ENCODE measurements at regions not wholly inside any gene's neighbourhood (a gene's known extent, or its start where the extent isn't known, plus 50 kb on each side); places are given as distances from the start of the nearest gene placed in this dataset.

DNA sequence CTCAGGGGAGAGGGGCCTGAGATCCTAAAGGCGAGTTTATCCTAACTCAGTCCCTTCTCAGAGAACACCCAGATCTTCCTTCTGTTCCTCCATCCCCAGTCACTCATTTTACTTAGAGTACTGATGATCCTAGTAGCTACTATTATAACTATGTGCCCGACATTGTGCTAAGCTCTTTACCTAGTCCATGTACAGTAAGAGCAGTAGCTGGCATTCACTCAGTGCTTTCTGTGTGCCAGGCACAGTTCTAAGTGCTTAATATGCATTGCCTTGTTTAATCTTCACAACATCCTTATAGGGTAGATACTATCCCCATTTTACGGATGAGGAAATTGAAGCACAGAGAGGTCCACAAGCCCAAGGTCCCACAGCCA, 58.3 kb downstream of the FRMPD3 start:
- Histone ChIP-seq H3K4me3 (ENCODE audit: low read depth, low read length) (no peak overlapping the region), H3K27ac (ENCODE audit: low read depth, low read length) (no peak overlapping the region), H3K27me3 (ENCODE audit: control insufficient read depth, insufficient read depth, low read length) (peaks cover 29% of the 10 kb centered on the region), H3K9me3 (ENCODE audit: control insufficient read depth, insufficient read depth, low read length) (no peaks in the 10 kb centered on the region)
- TF ChIP-seq, protein P1, sequence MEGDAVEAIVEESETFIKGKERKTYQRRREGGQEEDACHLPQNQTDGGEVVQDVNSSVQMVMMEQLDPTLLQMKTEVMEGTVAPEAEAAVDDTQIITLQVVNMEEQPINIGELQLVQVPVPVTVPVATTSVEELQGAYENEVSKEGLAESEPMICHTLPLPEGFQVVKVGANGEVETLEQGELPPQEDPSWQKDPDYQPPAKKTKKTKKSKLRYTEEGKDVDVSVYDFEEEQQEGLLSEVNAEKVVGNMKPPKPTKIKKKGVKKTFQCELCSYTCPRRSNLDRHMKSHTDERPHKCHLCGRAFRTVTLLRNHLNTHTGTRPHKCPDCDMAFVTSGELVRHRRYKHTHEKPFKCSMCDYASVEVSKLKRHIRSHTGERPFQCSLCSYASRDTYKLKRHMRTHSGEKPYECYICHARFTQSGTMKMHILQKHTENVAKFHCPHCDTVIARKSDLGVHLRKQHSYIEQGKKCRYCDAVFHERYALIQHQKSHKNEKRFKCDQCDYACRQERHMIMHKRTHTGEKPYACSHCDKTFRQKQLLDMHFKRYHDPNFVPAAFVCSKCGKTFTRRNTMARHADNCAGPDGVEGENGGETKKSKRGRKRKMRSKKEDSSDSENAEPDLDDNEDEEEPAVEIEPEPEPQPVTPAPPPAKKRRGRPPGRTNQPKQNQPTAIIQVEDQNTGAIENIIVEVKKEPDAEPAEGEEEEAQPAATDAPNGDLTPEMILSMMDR (IDR thresholded peaks at IDR 0.05; ENCODE audit: low read depth, low read length), result no peak
- CTCF ChIA-PET, result no interaction called here
- no peak for DNase-seq (ENCODE audit: low read depth, low spot score)
- POLR2A ChIA-PET, result no interaction called here

DNA sequence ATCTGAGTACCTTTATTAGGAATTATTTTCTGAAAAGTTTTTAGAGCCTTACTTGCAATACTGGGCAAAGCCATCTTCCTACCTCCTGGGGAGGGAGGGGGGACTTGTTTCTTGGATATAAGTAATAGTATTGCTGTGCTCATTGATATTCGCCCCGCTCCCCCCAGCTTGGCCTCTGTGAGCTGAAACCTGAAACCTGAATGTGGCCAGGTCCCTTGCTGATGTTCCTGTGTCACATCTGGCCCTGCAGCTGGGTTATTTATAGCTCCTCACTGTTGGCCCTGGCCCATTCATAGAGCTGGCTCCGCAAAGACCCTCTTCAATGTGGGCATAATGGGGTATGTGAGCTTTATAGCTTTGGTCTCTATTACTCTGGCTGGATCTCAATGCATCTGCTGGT, 59.5 kb downstream of the FRMPD3 start:
- Histone ChIP-seq H3K4me3 (ENCODE audit: low read depth, low read length) (no peak overlapping the region), H3K27me3 (ENCODE audit: control insufficient read depth, insufficient read depth, low read length) (peaks cover 29% of the 10 kb centered on the region), H3K9me3 (ENCODE audit: control insufficient read depth, insufficient read depth, low read length) (no peaks in the 10 kb centered on the region), H3K27ac (ENCODE audit: low read depth, low read length) (no peak overlapping the region)
- ChIA-PET POLR2A (no interaction called here), CTCF (no interaction called here)
- DNase-seq (ENCODE audit: low read depth, low spot score), result no peak
- TF ChIP-seq, protein P1 (IDR thresholded peaks at IDR 0.05; ENCODE audit: low read depth, low read length), result no peak

DNA sequence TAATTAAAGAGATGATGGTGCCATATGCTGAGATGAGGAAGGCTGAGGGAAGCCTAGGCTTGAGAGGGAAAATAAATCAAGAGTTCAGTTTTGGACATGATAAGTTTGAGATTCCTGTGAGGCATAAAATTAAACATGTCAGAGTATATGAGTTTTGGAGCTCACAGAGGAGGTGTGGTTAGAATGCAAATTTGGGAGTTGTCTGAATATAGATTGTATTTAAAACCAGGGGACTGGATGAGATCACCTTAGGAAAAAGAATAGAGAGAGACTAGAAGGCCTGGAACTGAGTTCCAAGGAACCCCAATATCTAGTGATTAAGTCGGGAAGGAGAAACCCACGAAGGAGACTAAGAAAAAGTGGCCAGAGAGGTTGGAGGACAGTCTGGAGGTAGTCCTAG, 65.5 kb downstream of the FRMPD3 start:
- CTCF ChIA-PET, result no interaction called here
- TF ChIP-seq, protein P1 (IDR thresholded peaks at IDR 0.05; ENCODE audit: low read depth, low read length), result no peak
- POLR2A ChIA-PET, result no interaction called here
- H3K4me3 ChIP-seq (ENCODE audit: low read depth, low read length), result no peak overlapping the region
- no peak for DNase-seq (ENCODE audit: low read depth, low spot score)
- H3K27me3 ChIP-seq (ENCODE audit: control insufficient read depth, insufficient read depth, low read length), result peaks cover 3% of the 10 kb centered on the region
- H3K27ac ChIP-seq (ENCODE audit: low read depth, low read length), result no peak overlapping the region
- H3K9me3 ChIP-seq (ENCODE audit: control insufficient read depth, insufficient read depth, low read length), result no peaks in the 10 kb centered on the region

DNA sequence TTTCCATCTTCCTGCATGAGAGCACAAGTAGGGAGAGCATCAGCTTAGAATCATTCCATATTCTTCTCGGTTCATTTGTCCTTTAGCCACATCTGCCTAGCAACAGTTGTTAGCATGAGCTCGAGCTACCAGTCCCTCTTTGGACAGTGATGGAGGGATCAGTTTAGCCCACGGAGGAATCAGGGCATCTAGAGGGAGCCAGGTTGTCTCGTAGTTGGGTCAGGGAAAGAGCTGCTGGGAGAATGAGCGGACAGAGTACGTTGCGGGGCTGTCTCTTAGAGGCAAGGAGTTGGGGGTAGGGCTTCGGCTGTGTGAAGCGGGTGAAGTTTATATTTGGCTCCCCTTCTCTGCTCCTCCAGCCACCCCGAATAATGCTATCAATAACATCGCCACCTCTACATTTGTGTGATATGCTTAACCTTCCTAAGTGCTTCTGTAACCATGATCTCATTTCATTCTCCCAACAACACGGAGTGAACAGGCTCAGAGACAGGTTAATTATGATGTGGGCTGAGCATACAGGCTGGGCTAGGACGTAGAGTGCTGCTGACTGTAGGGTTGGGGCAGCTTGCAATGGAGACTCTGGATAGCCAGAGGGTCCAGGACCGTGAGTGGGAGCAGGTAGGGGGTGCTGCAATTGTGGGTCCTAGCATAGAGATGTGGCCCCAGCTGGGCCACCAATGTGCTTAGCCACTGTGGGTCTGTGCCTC, 72.6 kb downstream of the FRMPD3 start:
- TF ChIP-seq, protein P1 (IDR thresholded peaks at IDR 0.05; ENCODE audit: low read depth, low read length), result no peak
- ChIA-PET POLR2A (no interaction called here), CTCF (no interaction called here)
- Histone ChIP-seq H3K4me3 (ENCODE audit: low read depth, low read length) (no peak overlapping the region), H3K27me3 (ENCODE audit: control insufficient read depth, insufficient read depth, low read length) (peaks cover 2% of the 10 kb centered on the region), H3K27ac (ENCODE audit: low read depth, low read length) (no peak overlapping the region), H3K9me3 (ENCODE audit: control insufficient read depth, insufficient read depth, low read length) (no peaks in the 10 kb centered on the region)
- no peak for DNase-seq (ENCODE audit: low read depth, low spot score)

- ChIA-PET POLR2A (no interaction called here), CTCF (no interaction called here)
- TF ChIP-seq, protein P1 (IDR thresholded peaks at IDR 0.05; ENCODE audit: low read depth, low read length), result no peak
- Histone ChIP-seq H3K27me3 (ENCODE audit: control insufficient read depth, insufficient read depth, low read length) (peaks cover 2% of the 10 kb centered on the region), H3K27ac (ENCODE audit: low read depth, low read length) (no peak overlapping the region), H3K9me3 (ENCODE audit: control insufficient read depth, insufficient read depth, low read length) (no peaks in the 10 kb centered on the region), H3K4me3 (ENCODE audit: low read depth, low read length) (no peak overlapping the region)
- no peak for DNase-seq (ENCODE audit: low read depth, low spot score)
These were observed 73.4 kb downstream of the FRMPD3 start for GRCh38 chrX:107522901-107523300.
